Activated CD4-positive, alpha-beta T cell treated with anti-CD3 and anti-CD28 coated beads, Interleukin-2, amount 10 ng/mL, durations not matched to agents 7 days and 5 days (primary cell): ENCODE measurements at regions not wholly inside any gene's neighbourhood (a gene's known extent, or its start where the extent isn't known, plus 50 kb on each side); places are given as distances from the start of the nearest gene placed in this dataset.
"Not testable (repeated sequence)": the region's sequence is repeated elsewhere in the genome, so short reads cannot be mapped to it uniquely, and the experiment has no call there.

Source experiments
- CTCF ChIA-PET: fragments of 350-600 bp; sonication (Branson Sonifier 250); formaldehyde crosslinking; loops from one replicate; lab custom pipeline; 2021; ENCODE audit warnings: antibody characterized with exemption; lab: Charles Lee
- POLR2A ChIA-PET: fragments of 350-600 bp; sonication (Branson Sonifier 250); formaldehyde crosslinking; loops from one replicate; lab custom pipeline; 2021; ENCODE audit warnings: antibody characterized with exemption; lab: Charles Lee
- DNase-seq: peaks from one replicate; pipeline ENCODE4 v3.0.0-alpha.2; 2020
- H3K27ac Mint-ChIP-seq: one replicate; pipeline ENCODE4 v1.8.0; 2021; ENCODE audit warnings: mild to moderate bottlenecking, moderate library complexity, mixed read lengths
- H3K27me3 Mint-ChIP-seq: one replicate; pipeline ENCODE4 v1.8.0; 2021; ENCODE audit warnings: mixed read lengths
- H3K36me3 Mint-ChIP-seq: one replicate; pipeline ENCODE4 v1.8.0; 2021; ENCODE audit warnings: low read depth, mixed read lengths
- H3K4me1 Mint-ChIP-seq: one replicate; pipeline ENCODE4 v1.8.0; 2021; ENCODE audit warnings: mixed read lengths
- H3K4me3 Mint-ChIP-seq: one replicate; pipeline ENCODE4 v1.8.0; 2021; ENCODE audit warnings: mild to moderate bottlenecking, moderate library complexity, mixed read lengths
- H3K9me3 Mint-ChIP-seq: one replicate; pipeline ENCODE4 v1.8.0; 2021; ENCODE audit warnings: mixed read lengths

GRCh38 chr13:26880735-26881134 is 120.1 kb upstream of the GPR12 start:
- CTCF ChIA-PET = interaction anchor here (0.5 kb wide), 1 partner anchor 1225 kb away, joined by 3 read pairs; no protein-coding TSS in a partner anchor
- Mint-ChIP-seq H3K27ac (no peak overlapping the region), H3K4me3 (no peak overlapping the region), H3K4me1 (no peaks in the 10 kb centered on the region), H3K27me3 (peaks cover 9% of the 10 kb centered on the region), H3K36me3 (no peaks in the 10 kb centered on the region), H3K9me3 (peaks cover 6% of the 10 kb centered on the region)
- DNase-seq = no peak
- POLR2A ChIA-PET = no interaction called here

DNA sequence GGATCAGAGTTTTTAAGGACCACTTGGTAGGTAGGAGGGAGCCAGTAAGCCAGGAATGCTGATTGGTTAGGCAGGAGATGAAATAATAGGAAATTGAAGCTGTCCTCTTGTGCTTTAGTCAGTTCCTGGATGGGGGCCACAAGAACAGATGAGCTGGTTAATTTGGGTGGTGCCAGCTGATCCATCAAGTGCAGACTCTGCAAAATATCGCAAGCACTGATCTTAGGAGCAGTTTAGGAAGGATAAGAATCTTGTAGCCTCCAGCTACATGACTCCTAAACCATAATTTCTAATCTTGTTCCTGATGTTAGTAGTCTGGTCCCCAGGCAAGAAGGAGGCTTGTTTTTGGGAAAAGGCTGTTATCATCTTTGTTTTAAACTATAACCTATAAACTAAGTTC is 117.9 kb upstream of the GPR12 start:
- CTCF ChIA-PET = no interaction called here
- Mint-ChIP-seq H3K27ac (no peak overlapping the region), H3K36me3 (no peaks in the 10 kb centered on the region), H3K27me3 (peaks cover 9% of the 10 kb centered on the region), H3K9me3 (peaks cover 6% of the 10 kb centered on the region), H3K4me3 (no peak overlapping the region), H3K4me1 (no peaks in the 10 kb centered on the region)
- no peak for DNase-seq
- POLR2A ChIA-PET = interaction anchor here (0.6 kb wide), 1 partner anchor 621 kb away, joined by 4 read pairs; no protein-coding TSS in a partner anchor

DNA sequence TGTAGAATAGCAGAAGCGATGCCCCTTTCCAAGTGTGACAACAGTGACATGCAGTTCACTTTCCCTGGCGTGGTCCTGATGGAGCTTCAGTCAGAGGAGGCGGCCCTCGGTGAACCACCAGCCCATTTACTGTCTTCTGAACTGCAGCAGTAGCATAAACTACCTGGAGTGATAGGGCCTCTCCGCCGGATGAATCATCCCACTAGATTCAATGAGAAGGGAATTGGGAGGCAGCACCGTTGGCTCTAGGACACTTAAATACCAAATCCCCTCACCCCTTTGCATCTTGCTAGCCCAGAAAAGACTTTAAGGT is 112.8 kb upstream of the GPR12 start:
- Mint-ChIP-seq H3K27ac (no peak overlapping the region), H3K4me1 (no peaks in the 10 kb centered on the region), H3K4me3 (no peak overlapping the region), H3K36me3 (no peaks in the 10 kb centered on the region), H3K27me3 (peaks cover 4% of the 10 kb centered on the region), H3K9me3 (peaks cover 6% of the 10 kb centered on the region)
- CTCF ChIA-PET = interaction anchor here (0.6 to 1.2 kb wide), 5 partner anchors 12 to 1315 kb away, joined by 3 to 4 read pairs (median 4); no protein-coding TSS in a partner anchor
- POLR2A ChIA-PET = no interaction called here
- no peak for DNase-seq

DNA sequence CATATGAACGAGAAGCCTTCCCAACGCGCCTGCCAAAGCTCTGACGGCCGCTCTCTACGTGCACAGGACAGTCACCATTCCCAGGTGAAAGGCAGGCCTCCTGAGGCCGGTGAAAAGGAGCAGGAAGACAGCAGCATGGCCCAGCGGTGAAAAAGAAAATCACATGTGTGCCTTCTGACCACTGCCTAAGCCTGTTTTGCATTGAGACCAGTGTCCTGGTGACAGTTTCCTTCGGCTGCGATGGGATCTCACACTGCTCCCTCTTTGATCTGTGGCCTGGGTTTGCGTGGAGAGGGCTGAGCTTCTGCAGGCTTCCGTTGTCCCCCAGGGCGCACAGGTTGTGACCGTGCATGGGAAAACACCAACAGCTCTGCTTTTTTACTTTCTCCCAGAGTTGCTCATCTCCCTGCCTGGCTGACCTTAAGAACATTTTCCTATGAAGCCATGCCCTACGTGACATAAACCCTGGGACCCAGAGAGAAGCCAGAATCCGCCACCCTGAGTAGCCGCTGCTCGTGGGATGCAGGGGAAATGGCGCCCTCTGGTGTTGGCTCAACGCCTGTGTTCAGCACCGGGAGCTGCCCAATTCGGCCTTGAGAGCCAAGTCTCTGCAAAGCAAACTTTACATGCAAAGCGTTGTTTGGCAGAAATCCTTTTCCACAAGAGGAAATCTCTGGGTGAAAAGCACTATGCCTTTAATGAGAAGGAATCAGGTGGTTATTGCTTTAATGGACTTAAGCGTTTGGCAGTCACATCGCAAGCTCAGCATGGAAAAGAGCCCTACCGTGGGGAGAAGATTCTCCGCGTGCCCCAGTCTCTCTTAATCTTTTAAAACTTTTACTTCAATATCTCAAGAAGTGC is 112.2 kb upstream of the GPR12 start:
- POLR2A ChIA-PET = no interaction called here
- DNase-seq = peak; percentile 66
- Mint-ChIP-seq H3K27me3 (peaks cover 4% of the 10 kb centered on the region), H3K36me3 (no peaks in the 10 kb centered on the region), H3K4me1 (no peaks in the 10 kb centered on the region), H3K4me3 (no peak overlapping the region), H3K27ac (no peak overlapping the region), H3K9me3 (peaks cover 6% of the 10 kb centered on the region)
- CTCF ChIA-PET = interaction anchor here (0.6 to 1.2 kb wide), 5 partner anchors 13 to 1315 kb away, joined by 3 to 4 read pairs (median 4); no protein-coding TSS in a partner anchor

- Mint-ChIP-seq H3K27me3 (no peaks in the 10 kb centered on the region), H3K27ac (no peak overlapping the region), H3K9me3 (no peaks in the 10 kb centered on the region), H3K4me1 (no peaks in the 10 kb centered on the region), H3K36me3 (no peaks in the 10 kb centered on the region), H3K4me3 (no peak overlapping the region)
- POLR2A ChIA-PET = no interaction called here
- CTCF ChIA-PET = no interaction called here
- DNase-seq = peak; percentile 34
Measured at GRCh38 chr13:26867451-26868091, 107.0 kb upstream of the GPR12 start.

GRCh38 chr13:26864576-26864975 is 104.0 kb upstream of the GPR12 start:
- H3K36me3 Mint-ChIP-seq = no peaks in the 10 kb centered on the region
- no peaks in the 10 kb centered on the region for H3K27me3 Mint-ChIP-seq
- H3K4me3 Mint-ChIP-seq = no peak overlapping the region
- CTCF ChIA-PET = no interaction called here
- no peak overlapping the region for H3K27ac Mint-ChIP-seq
- POLR2A ChIA-PET = no interaction called here
- DNase-seq = no peak
- no peaks in the 10 kb centered on the region for H3K9me3 Mint-ChIP-seq
- no peaks in the 10 kb centered on the region for H3K4me1 Mint-ChIP-seq

DNA sequence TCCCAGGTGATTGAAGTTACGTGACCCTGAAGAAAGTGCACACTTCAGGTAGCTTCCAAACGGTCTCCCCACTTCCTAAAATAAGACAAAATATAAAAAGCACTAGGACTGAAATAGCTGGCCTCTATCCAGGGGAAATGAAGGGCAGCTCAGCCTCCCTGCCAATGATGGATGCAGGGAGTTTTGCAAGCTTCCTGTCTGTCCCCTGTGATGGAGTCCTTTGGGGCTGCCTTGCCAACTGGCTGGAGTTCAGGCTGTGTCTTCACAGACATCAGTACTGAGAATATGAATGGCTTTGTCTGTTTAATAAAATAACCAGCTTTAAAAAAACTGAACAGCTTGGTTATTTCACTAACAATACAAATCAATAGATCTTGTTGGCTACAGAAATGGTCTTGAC is 101.4 kb upstream of the GPR12 start:
- ChIA-PET POLR2A (no interaction called here), CTCF (no interaction called here)
- Mint-ChIP-seq H3K27ac (no peak overlapping the region), H3K36me3 (no peaks in the 10 kb centered on the region), H3K9me3 (no peaks in the 10 kb centered on the region), H3K27me3 (peaks cover 6% of the 10 kb centered on the region), H3K4me1 (no peaks in the 10 kb centered on the region), H3K4me3 (no peak overlapping the region)
- no peak for DNase-seq

DNA sequence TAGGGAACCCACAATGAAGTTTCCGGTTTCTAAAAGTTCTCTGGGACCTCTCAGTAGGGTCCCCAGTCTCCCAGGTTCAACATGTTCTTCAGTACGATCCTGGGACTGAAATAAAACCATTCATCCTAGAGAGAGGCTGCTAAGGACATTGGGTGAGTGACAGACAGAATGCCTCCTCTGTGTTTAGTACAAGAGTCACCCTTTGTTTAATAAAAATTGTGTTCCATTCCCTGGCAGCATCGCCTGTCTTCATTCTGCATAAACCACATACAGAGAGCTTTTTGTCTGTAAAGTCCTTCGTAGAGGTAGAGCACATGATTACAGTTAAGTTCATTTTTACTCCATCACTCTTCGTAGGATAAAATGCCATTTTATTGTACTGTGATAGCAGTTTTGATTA is 95.3 kb upstream of the GPR12 start:
- H3K27me3 Mint-ChIP-seq = peaks cover 28% of the 10 kb centered on the region
- no peak overlapping the region for H3K27ac Mint-ChIP-seq
- no peaks in the 10 kb centered on the region for H3K4me1 Mint-ChIP-seq
- ChIA-PET POLR2A (no interaction called here), CTCF (no interaction called here)
- no peaks in the 10 kb centered on the region for H3K36me3 Mint-ChIP-seq
- DNase-seq = no peak
- H3K4me3 Mint-ChIP-seq = no peak overlapping the region
- H3K9me3 Mint-ChIP-seq = no peaks in the 10 kb centered on the region

DNA sequence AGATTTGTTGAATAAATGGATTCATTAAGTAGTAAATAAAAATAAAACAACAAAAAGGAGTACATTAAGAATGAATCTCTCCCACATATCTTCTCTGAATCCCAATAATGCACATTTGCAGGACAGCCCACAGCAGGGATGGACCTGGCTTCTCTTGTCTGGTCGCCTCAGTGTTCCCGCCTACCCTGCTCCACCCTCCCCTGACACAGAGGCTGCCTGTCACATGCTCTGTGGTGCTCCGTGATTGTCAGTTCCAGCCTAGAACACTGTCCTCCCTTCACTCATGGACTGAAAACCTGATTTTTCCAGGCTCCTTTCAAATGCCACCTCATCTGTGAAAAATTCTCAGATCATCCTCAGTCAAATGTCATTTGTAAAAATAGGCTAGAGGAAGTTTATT is 94.5 kb upstream of the GPR12 start:
- H3K9me3 Mint-ChIP-seq = no peaks in the 10 kb centered on the region
- no peak overlapping the region for H3K27ac Mint-ChIP-seq
- DNase-seq = no peak
- CTCF ChIA-PET = no interaction called here
- H3K36me3 Mint-ChIP-seq = no peaks in the 10 kb centered on the region
- H3K27me3 Mint-ChIP-seq = peaks cover 33% of the 10 kb centered on the region
- POLR2A ChIA-PET = no interaction called here
- H3K4me1 Mint-ChIP-seq = no peaks in the 10 kb centered on the region
- no peak overlapping the region for H3K4me3 Mint-ChIP-seq

DNA sequence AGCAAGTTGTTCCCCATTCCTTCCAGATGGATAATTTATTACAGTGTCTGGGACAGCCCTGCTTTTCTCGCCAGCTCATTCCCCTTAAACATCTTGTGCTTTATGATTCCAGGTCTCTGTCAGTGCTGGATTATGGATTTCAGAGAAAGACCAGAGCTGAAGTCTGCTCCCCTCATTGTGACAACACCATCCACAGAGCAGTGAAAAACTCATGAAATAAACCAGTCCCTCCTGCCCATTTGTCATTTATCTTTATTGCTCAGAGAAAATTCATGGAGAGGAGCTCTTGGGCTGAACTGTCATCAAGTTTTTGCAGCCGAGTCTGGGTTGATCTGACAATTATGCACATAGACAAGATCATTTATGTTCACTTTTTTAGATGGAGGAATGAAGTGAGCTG is 92.7 kb upstream of the GPR12 start:
- ChIA-PET POLR2A (no interaction called here), CTCF (interaction anchor here (1.4 kb wide), 1 partner anchor 19 kb away, joined by 3 read pairs; no protein-coding TSS in a partner anchor)
- Mint-ChIP-seq H3K27ac (no peak overlapping the region), H3K27me3 (peaks cover 37% of the 10 kb centered on the region), H3K36me3 (no peaks in the 10 kb centered on the region), H3K4me1 (no peaks in the 10 kb centered on the region), H3K9me3 (no peaks in the 10 kb centered on the region), H3K4me3 (no peak overlapping the region)
- DNase-seq = no peak

- Mint-ChIP-seq H3K27me3 (peaks cover 16% of the 10 kb centered on the region), H3K27ac (no peak overlapping the region), H3K36me3 (no peaks in the 10 kb centered on the region), H3K4me1 (no peaks in the 10 kb centered on the region), H3K4me3 (no peak overlapping the region), H3K9me3 (no peaks in the 10 kb centered on the region)
- DNase-seq = no peak
- POLR2A ChIA-PET = no interaction called here
- CTCF ChIA-PET = interaction anchor here (0.7 to 0.9 kb wide), 2 partner anchors 16 to 24 kb away, joined by 3 read pairs; no protein-coding TSS in a partner anchor
Measured at GRCh38 chr13:26847281-26847680, 86.7 kb upstream of the GPR12 start.

DNA sequence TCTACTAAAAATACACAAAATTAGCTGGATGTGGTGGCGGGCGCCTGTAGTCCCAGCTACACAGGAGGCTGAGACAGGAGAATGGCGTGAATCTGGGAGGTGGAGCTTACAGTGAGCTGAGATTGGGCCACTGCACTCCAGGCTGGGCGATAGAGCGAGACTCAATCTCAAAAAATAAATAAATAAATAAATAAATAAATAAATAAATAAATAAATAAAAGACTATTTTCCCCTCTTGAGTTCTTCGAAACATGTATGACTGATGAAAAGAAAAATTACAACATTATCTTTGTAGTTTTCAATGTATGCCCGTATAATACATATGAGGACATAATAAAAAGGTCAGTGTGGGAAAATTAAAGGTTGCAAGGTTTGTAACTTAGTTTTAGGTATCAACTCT is 84.5 kb upstream of the GPR12 start:
- DNase-seq, H3K9me3 Mint-ChIP-seq, H3K36me3 Mint-ChIP-seq, H3K4me1 Mint-ChIP-seq, H3K27ac Mint-ChIP-seq, POLR2A ChIA-PET, H3K4me3 Mint-ChIP-seq: not testable (repeated sequence)
- H3K27me3 Mint-ChIP-seq = peaks cover 11% of the 10 kb centered on the region
- CTCF ChIA-PET = interaction anchor here (0.7 to 1.7 kb wide), 2 partner anchors 146 to 386 kb away, joined by 3 to 4 read pairs; no protein-coding TSS in a partner anchor

GRCh38 chr13:26839682-26840081 is 79.1 kb upstream of the GPR12 start:
- Mint-ChIP-seq H3K4me1 (no peaks in the 10 kb centered on the region), H3K27me3 (peaks cover 16% of the 10 kb centered on the region), H3K9me3 (no peaks in the 10 kb centered on the region), H3K27ac (no peak overlapping the region), H3K4me3 (no peak overlapping the region), H3K36me3 (no peaks in the 10 kb centered on the region)
- DNase-seq = no peak
- ChIA-PET CTCF (interaction anchor here (1.1 kb wide), 1 partner anchor 12 kb away, joined by 3 read pairs; no protein-coding TSS in a partner anchor), POLR2A (no interaction called here)
